Posterior cingulate gyrus (tissue), 11 donors: ENCODE measurements at regions not wholly inside any gene's neighbourhood (a gene's known extent, or its start where the extent isn't known, plus 50 kb on each side); places are given as distances from the start of the nearest gene placed in this dataset.

ENCODE experiments used
- DNase-seq, 10 donors: peaks; one replicate each; pipeline versions ENCODE4 v3.0.0 to v3.0.0-alpha.2; 2020 to 2021; ENCODE audit warnings: mixed read lengths in 3 of 10
- intact Hi-C: fragments of 100-400 bp; cut with DNase I; formaldehyde crosslinking; loops from one replicate; pipeline ENCODE4 v1.15.1; 2023

- DNase-seq, result peak in 4 of 10 donors; percentile 8 to 67 (median 24)
- intact Hi-C loops, result no loop called here
These were observed 161.3 kb upstream of the IFNG-AS1 start for GRCh38 chr12:67827820-67828383.

GRCh38 chr12:67829896-67830295 is 159.4 kb upstream of the IFNG-AS1 start:
- DNase-seq, result no peak
- intact Hi-C loops, result no loop called here

- no peak for DNase-seq
- intact Hi-C loops, result no loop called here
These were observed 157.1 kb upstream of the IFNG-AS1 start for GRCh38 chr12:67832155-67832554.

- DNase-seq, result no peak
- intact Hi-C loops, result no loop called here
These were observed 155.6 kb upstream of the IFNG-AS1 start for GRCh38 chr12:67833602-67834001.

- DNase-seq, result no peak
- intact Hi-C loops, result no loop called here
These were observed 151.4 kb upstream of the IFNG-AS1 start for GRCh38 chr12:67837876-67838275.

GRCh38 chr12:67842124-67842523 is 147.1 kb upstream of the IFNG-AS1 start:
- intact Hi-C loops, result no loop called here

GRCh38 chr12:67843257-67843656 is 146.0 kb upstream of the IFNG-AS1 start:
- DNase-seq, result no peak
- intact Hi-C loops, result no loop called here

More at GRCh38 chr12:67842124-67842523, 147.1 kb upstream of the IFNG-AS1 start:
- no peak for DNase-seq

- DNase-seq, result no peak
- intact Hi-C loops, result no loop called here
These were observed 136.5 kb upstream of the IFNG-AS1 start for GRCh38 chr12:67852701-67853100.

GRCh38 chr12:67853204-67853603 is 136.0 kb upstream of the IFNG-AS1 start:
- intact Hi-C loops, result no loop called here
- DNase-seq, result no peak

- DNase-seq, result no peak
- intact Hi-C loops, result no loop called here
These were observed 134.9 kb upstream of the IFNG-AS1 start for GRCh38 chr12:67854351-67854750.

- DNase-seq, result no peak
- intact Hi-C loops, result no loop called here
These were observed 134.1 kb upstream of the IFNG-AS1 start for GRCh38 chr12:67855103-67855502.

GRCh38 chr12:67871231-67871630 is 118.0 kb upstream of the IFNG-AS1 start:
- no peak for DNase-seq
- intact Hi-C loops, result no loop called here

- intact Hi-C loops, result no loop called here
- DNase-seq, result no peak
These were observed 115.9 kb upstream of the IFNG-AS1 start for GRCh38 chr12:67873355-67873754.

GRCh38 chr12:67876305-67876915 is 112.8 kb upstream of the IFNG-AS1 start:
- intact Hi-C loops, result no loop called here

GRCh38 chr12:67877727-67878126 is 111.5 kb upstream of the IFNG-AS1 start:
- no peak for DNase-seq
- intact Hi-C loops, result no loop called here

More at GRCh38 chr12:67876305-67876915, 112.8 kb upstream of the IFNG-AS1 start:
- no peak for DNase-seq

- DNase-seq, result no peak
- intact Hi-C loops, result no loop called here
These were observed 109.3 kb upstream of the IFNG-AS1 start for GRCh38 chr12:67879937-67880336.

- no peak for DNase-seq
- intact Hi-C loops, result no loop called here
These were observed 107.7 kb upstream of the IFNG-AS1 start for GRCh38 chr12:67881565-67881964.

- intact Hi-C loops, result no loop called here
- no peak for DNase-seq
These were observed 104.7 kb upstream of the IFNG-AS1 start for GRCh38 chr12:67884596-67884995.

- DNase-seq, result no peak
- intact Hi-C loops, result no loop called here
These were observed 103.7 kb upstream of the IFNG-AS1 start for GRCh38 chr12:67885375-67886169.

- intact Hi-C loops, result no loop called here
- DNase-seq, result no peak
These were observed 102.2 kb upstream of the IFNG-AS1 start for GRCh38 chr12:67887065-67887464.

- no peak for DNase-seq
- intact Hi-C loops, result no loop called here
These were observed 99.3 kb upstream of the IFNG-AS1 start for GRCh38 chr12:67889931-67890330.
